Panc1 (cell line): ENCODE measurements at regions not wholly inside any gene's neighbourhood (a gene's known extent, or its start where the extent isn't known, plus 50 kb on each side); places are given as distances from the start of the nearest gene placed in this dataset.

Source experiments
- ATAC-seq: fragments of 200-7000 bp; cut with Tn5 transposase; 2 replicates; pipeline ENCODE4 v1.9.1; 2020; ENCODE audit warnings: mild to moderate bottlenecking, moderate library complexity
- BruUV-seq: library from RNA; stranded (reverse); fragments of 400-500 nt; replicated peaks from 2 replicates; lab custom pipeline; 2021; lab: Mats Ljungman, UMichigan
- CTCF ChIA-PET: fragments of 300-600 bp; sonication (Branson Sonifier 250); formaldehyde crosslinking; loops from one replicate; lab custom pipeline; 2022; ENCODE audit warnings: antibody characterized with exemption; lab: Charles Lee
- POLR2A ChIA-PET: fragments of 300-600 bp; sonication (Branson Sonifier 250); formaldehyde crosslinking; loops from one replicate; lab custom pipeline; 2022; ENCODE audit warnings: antibody characterized with exemption; lab: Charles Lee
- DNase-seq: peaks from one replicate; pipeline ENCODE4 v3.0.0-alpha.2; 2010; ENCODE audit warnings: low read depth, low spot score
- H3K27ac ChIP-seq: 2 replicates; pipeline ENCODE4 v1.5.1; 2011; ENCODE audit warnings: mild to moderate bottlenecking, low read length, inconsistent platforms
- H3K27me3 ChIP-seq: fragments of 200-500 bp; sonication (Bioruptor generic); 2 replicates; pipeline ENCODE4 v1.6.0; 2014; ENCODE audit warnings: low read length, inconsistent platforms; ENCODE audit not compliant: control insufficient read depth, insufficient read depth
- H3K36me3 ChIP-seq: fragments of 200-500 bp; sonication (Bioruptor generic); 2 replicates; pipeline ENCODE4 v1.5.1; 2014; ENCODE audit warnings: inconsistent platforms, mild to moderate bottlenecking, low read length, moderate library complexity; ENCODE audit not compliant: control insufficient read depth, insufficient read depth
- H3K4me1 ChIP-seq: 2 replicates; pipeline ENCODE4 v1.5.1; 2011; ENCODE audit warnings: inconsistent platforms, mild to moderate bottlenecking, low read length, moderate library complexity; ENCODE audit not compliant: control insufficient read depth, insufficient read depth
- H3K4me3 ChIP-seq, 2 experiments: 2 replicates each; pipeline ENCODE4 v1.5.1; 2011 to 2012; ENCODE audit warnings: low read depth in 2 of 2, low read length in 2 of 2, mild to moderate bottlenecking in 2 of 2, inconsistent platforms in 1 of 2, moderate library complexity in 1 of 2
- H3K9me3 ChIP-seq: fragments of 200-500 bp; sonication (Bioruptor generic); 2 replicates; pipeline ENCODE4 v1.5.1; 2014; ENCODE audit warnings: low read depth, mild to moderate bottlenecking, inconsistent platforms, low read length, moderate library complexity; ENCODE audit not compliant: control insufficient read depth, insufficient read depth
- CTCF ChIP-seq: fragments of 450-650 bp; IDR thresholded peaks from 2 replicates; pipeline ENCODE4 v1.5.1; 2017; ENCODE audit warnings: mild to moderate bottlenecking
- POLR2AphosphoS5 ChIP-seq: IDR thresholded peaks from 2 replicates; pipeline ENCODE4 v1.6.1; 2012; ENCODE audit warnings: mild to moderate bottlenecking, low read depth, low read length, moderate library complexity
- REST ChIP-seq, 2 experiments: IDR thresholded peaks; 2 replicates each; pipeline ENCODE4 v1.6.1; 2011 to 2012; ENCODE audit warnings: low read depth in 2 of 2, control low read depth in 1 of 2, low read length in 1 of 2, mild to moderate bottlenecking in 1 of 2, moderate library complexity in 1 of 2; ENCODE audit not compliant: insufficient read depth in 1 of 2
- SIN3A ChIP-seq: IDR thresholded peaks from 2 replicates; pipeline ENCODE4 v1.6.1; 2012; ENCODE audit warnings: low read depth, mild to moderate bottlenecking, low read length, moderate library complexity, borderline replicate concordance; ENCODE audit not compliant: insufficient read depth
- TCF7L2 ChIP-seq: IDR thresholded peaks from 2 replicates; pipeline ENCODE4 v1.6.1; 2011; ENCODE audit warnings: mild to moderate bottlenecking, low read depth, low read length, inconsistent platforms
- in situ Hi-C: cut with HindIII; loops from 2 replicates; pipeline ENCODE4 v1.10.0; 2016; ENCODE audit warnings: low sequenced_read_pairs, low pct_unique_long_range_greater_than_20kb
- intact Hi-C: fragments of 100-400 bp; cut with micrococcal nuclease; formaldehyde crosslinking; loops from one replicate; pipeline ENCODE4 v1.10.0; 2022; ENCODE audit not compliant: unreplicated experiment

- intact Hi-C loops: loop anchor here (10.0 kb wide), 1 partner anchor 255 kb away; no protein-coding TSS in a partner anchor
- Histone ChIP-seq H3K9me3 (no peaks in the 10 kb centered on the region), H3K4me1 (no peaks in the 10 kb centered on the region), H3K4me3 (no peak overlapping the region), H3K27me3 (peaks cover 2% of the 10 kb centered on the region; the same call in 1 of the 2 replicates), H3K27ac (no peak overlapping the region), H3K36me3 (no peaks in the 10 kb centered on the region)
- ChIA-PET POLR2A (no interaction called here), CTCF (no interaction called here)
- no peak for DNase-seq
- TF ChIP-seq REST (IDR thresholded peaks at IDR 0.05; ENCODE audit: insufficient read depth in 1 of 2, low read depth in 2 of 2, low read length in 1 of 2): no peak
- no peak; the same call in 1 of the 2 replicates for TF ChIP-seq CTCF
- TF ChIP-seq POLR2AphosphoS5: no peak
- no peak for TF ChIP-seq SIN3A
- TF ChIP-seq TCF7L2: no peak
- in situ Hi-C loops: no loop called here
- no TSS peak for BruUV-seq
- ATAC-seq: no peak
These were observed 156.5 kb upstream of the CHST15 start for GRCh38 chr10:124249812-124250432.

- Histone ChIP-seq H3K9me3 (no peaks in the 10 kb centered on the region), H3K36me3 (no peaks in the 10 kb centered on the region), H3K27me3 (peaks cover 2% of the 10 kb centered on the region; the same call in 1 of the 2 replicates), H3K27ac (no peak overlapping the region), H3K4me3 (no peak overlapping the region), H3K4me1 (no peaks in the 10 kb centered on the region)
- DNase-seq: no peak
- ChIA-PET CTCF (no interaction called here), POLR2A (no interaction called here)
- TF ChIP-seq SIN3A (no peak), TCF7L2 (no peak), CTCF (no peak), REST (IDR thresholded peaks at IDR 0.05; ENCODE audit: insufficient read depth in 1 of 2, low read depth in 2 of 2, low read length in 1 of 2) (no peak), POLR2AphosphoS5 (no peak)
- no peak for ATAC-seq
- intact Hi-C loops: no loop called here
- BruUV-seq: no TSS peak
- in situ Hi-C loops: no loop called here
These were observed 155.8 kb upstream of the CHST15 start for GRCh38 chr10:124249196-124249595.
